ENCODE measurements at regions not wholly inside any gene's neighbourhood (a gene's known extent, or its start where the extent isn't known, plus 50 kb on each side); places are given as distances from the start of the nearest gene placed in this dataset.

DNA sequence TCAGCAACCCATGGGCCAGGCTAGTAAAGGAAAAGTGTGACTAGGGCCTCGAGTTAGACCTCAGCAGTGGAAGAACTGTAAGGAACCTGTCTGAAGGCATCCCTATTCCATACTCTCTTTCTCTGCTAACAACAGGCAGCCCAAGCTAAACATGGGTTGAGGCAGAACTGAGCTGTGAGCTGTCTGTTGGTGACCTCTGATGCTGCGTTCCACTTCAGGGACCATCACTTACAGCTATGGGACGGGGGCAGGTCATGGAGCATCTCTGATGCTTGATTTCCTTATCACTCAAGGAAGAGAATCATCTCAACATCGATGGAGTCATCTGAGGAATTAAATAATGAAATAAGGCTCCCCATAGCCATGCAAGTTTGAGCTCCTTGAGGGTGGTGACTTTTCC, 174.8 kb downstream of the ACTL7B start:
- no TSS peak for BruUV-seq (replicated peaks)
- ChIA-PET CTCF (no interaction called here), RAD21 (ENCODE audit: low non-redundant PET in 1 of 2, low total read pairs in 2 of 2, uncharacterized antibody in 2 of 2, unreplicated experiment in 2 of 2) (no interaction called here), POLR2A (no interaction called here)
- Histone ChIP-seq H3K4me2 (ENCODE audit: low read length) (no peak overlapping the region), H3K27ac (ENCODE audit: low read depth, low read length) (no peak overlapping the region), H3K36me3 (ENCODE audit: control insufficient read depth in 1 of 2, insufficient read depth in 2 of 2, low read length in 2 of 2) (no peaks in the 10 kb centered on the region), H3K9me3 (ENCODE audit: control insufficient read depth in 1 of 2, insufficient read depth in 1 of 2, low read depth in 1 of 2, low read length in 2 of 2) (no peaks in the 10 kb centered on the region), H3K9ac (ENCODE audit: low read length) (no peak overlapping the region), H3K4me1 (ENCODE audit: control insufficient read depth in 1 of 2, insufficient read depth in 2 of 2, low read length in 2 of 2) (no peaks in the 10 kb centered on the region), H3K9me2 (ENCODE audit: insufficient read depth) (no peaks in the 10 kb centered on the region), H3K4me3 (replicated peaks in 1 of 2; ENCODE audit: low read depth in 1 of 2, low read length in 2 of 2) (no peak overlapping the region), H3K79me2 (ENCODE audit: insufficient read depth, low read length) (no peaks in the 10 kb centered on the region), H3K27me3 (ENCODE audit: insufficient read depth, low read length) (no peaks in the 10 kb centered on the region), H4K20me1 (ENCODE audit: insufficient read depth) (no peaks in the 10 kb centered on the region), H2AFZ (ENCODE audit: low read depth, low read length, poor library complexity, severe bottlenecking) (no peak overlapping the region)
- intact Hi-C loops (cut with micrococcal nuclease), result no loop called here
- DNase-seq (ENCODE audit: low read depth, low spot score) (no peak), ATAC-seq (no peak)
- TF ChIP-seq SP1 (IDR thresholded peaks at IDR 0.05; ENCODE audit: low read depth) (no peak), SIN3A (IDR thresholded peaks at IDR 0.05; ENCODE audit: low read depth) (no peak)
- TF ChIP-seq, protein P1, sequence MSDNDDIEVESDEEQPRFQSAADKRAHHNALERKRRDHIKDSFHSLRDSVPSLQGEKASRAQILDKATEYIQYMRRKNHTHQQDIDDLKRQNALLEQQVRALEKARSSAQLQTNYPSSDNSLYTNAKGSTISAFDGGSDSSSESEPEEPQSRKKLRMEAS (IDR thresholded peaks at IDR 0.05), result no peak

- no peak for ATAC-seq
- CTCF ChIA-PET, result no interaction called here
- POLR2A ChIA-PET, result no interaction called here
- BruUV-seq (replicated peaks), result no TSS peak
- Histone ChIP-seq H3K9me3 (ENCODE audit: control insufficient read depth in 1 of 2, insufficient read depth in 1 of 2, low read depth in 1 of 2, low read length in 2 of 2) (no peaks in the 10 kb centered on the region), H3K4me1 (ENCODE audit: control insufficient read depth in 1 of 2, insufficient read depth in 2 of 2, low read length in 2 of 2) (no peaks in the 10 kb centered on the region), H3K79me2 (ENCODE audit: insufficient read depth, low read length) (no peaks in the 10 kb centered on the region), H3K9ac (ENCODE audit: low read length) (no peak overlapping the region), H3K4me2 (ENCODE audit: low read length) (no peak overlapping the region), H3K27ac (ENCODE audit: low read depth, low read length) (no peak overlapping the region), H3K9me2 (ENCODE audit: insufficient read depth) (no peaks in the 10 kb centered on the region), H3K27me3 (ENCODE audit: insufficient read depth, low read length) (no peaks in the 10 kb centered on the region), H3K36me3 (ENCODE audit: control insufficient read depth in 1 of 2, insufficient read depth in 2 of 2, low read length in 2 of 2) (no peaks in the 10 kb centered on the region), H2AFZ (ENCODE audit: low read depth, low read length, poor library complexity, severe bottlenecking) (no peak overlapping the region), H3K4me3 (replicated peaks in 1 of 2; ENCODE audit: low read depth in 1 of 2, low read length in 2 of 2) (no peak overlapping the region), H4K20me1 (ENCODE audit: insufficient read depth) (no peaks in the 10 kb centered on the region)
- intact Hi-C loops (cut with micrococcal nuclease), result no loop called here
- RAD21 ChIA-PET (ENCODE audit: low non-redundant PET in 1 of 2, low total read pairs in 2 of 2, uncharacterized antibody in 2 of 2, unreplicated experiment in 2 of 2), result no interaction called here
- DNase-seq (ENCODE audit: low read depth, low spot score), result no peak
- TF ChIP-seq CBX3 (IDR thresholded peaks at IDR 0.05; ENCODE audit: low read depth) (no peak), FOSL1 (IDR thresholded peaks at IDR 0.05; ENCODE audit: low read depth) (no peak), ZFX (IDR thresholded peaks at IDR 0.05) (no peak), POLR2A (IDR thresholded peaks at IDR 0.05; ENCODE audit: borderline replicate concordance, extremely low read depth, insufficient read depth, insufficient read length) (no peak), SRF (IDR thresholded peaks at IDR 0.05; ENCODE audit: low read depth) (no peak)
- TF ChIP-seq, protein P2, sequence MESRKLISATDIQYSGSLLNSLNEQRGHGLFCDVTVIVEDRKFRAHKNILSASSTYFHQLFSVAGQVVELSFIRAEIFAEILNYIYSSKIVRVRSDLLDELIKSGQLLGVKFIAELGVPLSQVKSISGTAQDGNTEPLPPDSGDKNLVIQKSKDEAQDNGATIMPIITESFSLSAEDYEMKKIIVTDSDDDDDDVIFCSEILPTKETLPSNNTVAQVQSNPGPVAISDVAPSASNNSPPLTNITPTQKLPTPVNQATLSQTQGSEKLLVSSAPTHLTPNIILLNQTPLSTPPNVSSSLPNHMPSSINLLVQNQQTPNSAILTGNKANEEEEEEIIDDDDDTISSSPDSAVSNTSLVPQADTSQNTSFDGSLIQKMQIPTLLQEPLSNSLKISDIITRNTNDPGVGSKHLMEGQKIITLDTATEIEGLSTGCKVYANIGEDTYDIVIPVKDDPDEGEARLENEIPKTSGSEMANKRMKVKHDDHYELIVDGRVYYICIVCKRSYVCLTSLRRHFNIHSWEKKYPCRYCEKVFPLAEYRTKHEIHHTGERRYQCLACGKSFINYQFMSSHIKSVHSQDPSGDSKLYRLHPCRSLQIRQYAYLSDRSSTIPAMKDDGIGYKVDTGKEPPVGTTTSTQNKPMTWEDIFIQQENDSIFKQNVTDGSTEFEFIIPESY (IDR thresholded peaks at IDR 0.05; ENCODE audit: extremely low read depth, insufficient replicate concordance, low read length), result no peak
These were observed 178.0 kb downstream of the ACTL7B start for GRCh38 chr9:108677776-108678175.

All from HCT116 (cell line).